Loucy (cell line): ENCODE measurements at regions not wholly inside any gene's neighbourhood (a gene's known extent, or its start where the extent isn't known, plus 50 kb on each side); places are given as distances from the start of the nearest gene placed in this dataset.

Experiments used
- CTCF ChIP-seq: fragments of 200-600 bp; sonication (generic); conservative IDR thresholded peaks from 2 replicates; pipeline ENCODE4 v1.5.1; 2014; ENCODE audit warnings: mild to moderate bottlenecking, antibody characterized with exemption, low read length
- EZH2phosphoT487 ChIP-seq: fragments of 200-600 bp; IDR thresholded peaks from 2 replicates; pipeline ENCODE4 v1.6.1; 2018; ENCODE audit warnings: antibody characterized with exemption, mild to moderate bottlenecking, moderate library complexity, borderline replicate concordance

GRCh38 chr14:61992926-61993325 is 230.7 kb downstream of the SNAPC1 start:
- TF ChIP-seq CTCF (no peak), EZH2phosphoT487 (no peak)
